ENCODE measurements at regions not wholly inside any gene's neighbourhood (a gene's known extent, or its start where the extent isn't known, plus 50 kb on each side); places are given as distances from the start of the nearest gene placed in this dataset.

GRCh38 chr1:187185389-187185788 lies 356.6 kb downstream of the PLA2G4A start:
- no peaks in the 10 kb centered on the region for H3K27me3 ChIP-seq
- no peak overlapping the region for H3K4me3 ChIP-seq
- H3K4me1 ChIP-seq, result no peaks in the 10 kb centered on the region
- no peak for ATAC-seq
- H3K27ac ChIP-seq, result no peak overlapping the region
- H3K9me3 ChIP-seq, result peaks cover 0 to 4% (median 0%) of the 10 kb centered on the region in 4 donors
- no peaks in the 10 kb centered on the region for H3K36me3 ChIP-seq
- intact Hi-C loops (cut with DNase I), result no loop called here
- DNase-seq, result no peak
- WGBS (ENCODE audit: insufficient coverage, low coverage, low lambda C conversion rate, missing lambda C conversion rate), result 68% methylated on average over 2 of the region's 2 CpGs
- TF ChIP-seq POLR2A (IDR thresholded peaks at IDR 0.05), result no peak

- Histone ChIP-seq H3K27me3 (no peaks in the 10 kb centered on the region), H3K36me3 (no peaks in the 10 kb centered on the region), H3K27ac (no peak overlapping the region), H3K4me3 (no peak overlapping the region), H3K9me3 (no peaks in the 10 kb centered on the region), H3K4me1 (no peaks in the 10 kb centered on the region)
- DNase-seq, result no peak
- intact Hi-C loops (cut with DNase I), result no loop called here
- TF ChIP-seq CTCF (IDR thresholded peaks at IDR 0.05) (no peak), POLR2A (IDR thresholded peaks at IDR 0.05) (no peak)
- no peak for ATAC-seq
Observed at GRCh38 chr1:187197685-187198084, 368.9 kb downstream of the PLA2G4A start.

GRCh38 chr1:187203257-187203656 lies 374.5 kb downstream of the PLA2G4A start:
- intact Hi-C loops (cut with DNase I), result no loop called here
- no peak overlapping the region for H3K27ac ChIP-seq
- DNase-seq, result no peak
- TF ChIP-seq CTCF (IDR thresholded peaks at IDR 0.05) (no peak), POLR2A (IDR thresholded peaks at IDR 0.05) (no peak)
- no peak overlapping the region for H3K4me3 ChIP-seq
- no peaks in the 10 kb centered on the region for H3K36me3 ChIP-seq
- 90% methylated on average over 5 of the region's 5 CpGs for WGBS (ENCODE audit: insufficient coverage, low coverage, low lambda C conversion rate, missing lambda C conversion rate)
- H3K27me3 ChIP-seq, result no peaks in the 10 kb centered on the region
- no peaks in the 10 kb centered on the region for H3K4me1 ChIP-seq
- ATAC-seq, result no peak
- H3K9me3 ChIP-seq, result no peaks in the 10 kb centered on the region

- DNase-seq (no peak), ATAC-seq (no peak)
- Histone ChIP-seq H3K4me1 (no peaks in the 10 kb centered on the region), H3K9me3 (no peaks in the 10 kb centered on the region), H3K36me3 (no peaks in the 10 kb centered on the region), H3K27ac (no peak overlapping the region), H3K27me3 (no peaks in the 10 kb centered on the region), H3K4me3 (no peak overlapping the region)
- no peak for TF ChIP-seq CTCF (IDR thresholded peaks at IDR 0.05)
- TF ChIP-seq POLR2A (IDR thresholded peaks at IDR 0.05), result no peak
- intact Hi-C loops (cut with DNase I), result no loop called here
- 51% methylated on average over 2 of the region's 2 CpGs for WGBS (ENCODE audit: insufficient coverage, low coverage, low lambda C conversion rate, missing lambda C conversion rate)
Observed at GRCh38 chr1:187212377-187212776, 383.6 kb downstream of the PLA2G4A start.

- no peak for TF ChIP-seq POLR2A (IDR thresholded peaks at IDR 0.05)
- TF ChIP-seq CTCF (IDR thresholded peaks at IDR 0.05), result no peak
- no peak overlapping the region for H3K27ac ChIP-seq
- H3K4me3 ChIP-seq, result no peak overlapping the region
- WGBS (ENCODE audit: insufficient coverage, low coverage, low lambda C conversion rate, missing lambda C conversion rate), result 65% methylated on average over 2 of the region's 2 CpGs
- ATAC-seq, result no peak
- H3K36me3 ChIP-seq, result no peaks in the 10 kb centered on the region
- H3K4me1 ChIP-seq, result no peaks in the 10 kb centered on the region
- no peaks in the 10 kb centered on the region for H3K27me3 ChIP-seq
- intact Hi-C loops (cut with DNase I), result no loop called here
- no peaks in the 10 kb centered on the region for H3K9me3 ChIP-seq
- no peak for DNase-seq
Observed at GRCh38 chr1:187226396-187226795, 397.6 kb downstream of the PLA2G4A start.

All from right lobe of liver (tissue), 6 donors.